ENCODE measurements at regions not wholly inside any gene's neighbourhood (a gene's known extent, or its start where the extent isn't known, plus 50 kb on each side); places are given as distances from the start of the nearest gene placed in this dataset.

DNA sequence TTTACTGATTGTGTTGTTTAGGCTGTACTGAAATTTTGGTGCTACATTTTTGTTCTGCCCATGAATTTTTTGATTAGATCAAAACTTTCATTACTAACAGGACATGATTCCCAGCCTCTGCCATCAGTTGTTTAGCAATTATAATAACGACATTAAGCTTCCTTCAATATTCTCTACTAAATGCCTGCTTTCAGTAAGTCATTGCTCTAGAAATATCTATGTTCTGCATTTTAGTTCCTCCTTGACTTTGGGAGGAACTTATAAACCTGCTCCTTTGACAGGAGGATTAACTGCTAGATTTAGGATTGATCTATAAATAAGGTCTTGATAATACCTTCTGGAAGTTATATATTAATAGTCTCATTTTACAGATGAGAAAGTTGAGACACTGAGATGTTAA lies 269.1 kb downstream of the RAP2B start:
- no peak overlapping the region for H2AFZ ChIP-seq (ENCODE audit: control insufficient read depth, low read length)
- no peaks in the 10 kb centered on the region for H3K9me3 ChIP-seq (ENCODE audit: control insufficient read depth, low read depth, low read length)
- no peak overlapping the region for H3K27ac ChIP-seq (ENCODE audit: control insufficient read depth, insufficient read depth, low read length)
- TF ChIP-seq EZH2 (IDR thresholded peaks at IDR 0.05; ENCODE audit: low read length) (no peak), CTCF (optimal IDR thresholded peaks at IDR 0.05 in 1 of 3, IDR thresholded peaks at IDR 0.05 in 1 of 3, conservative IDR thresholded peaks at IDR 0.05 in 1 of 3; ENCODE audit: extremely low read depth in 1 of 3, insufficient read depth in 2 of 3, low read length in 3 of 3) (no peak)
- FAIRE-seq = no peak
- no peak overlapping the region for H3K9ac ChIP-seq (ENCODE audit: control insufficient read depth, extremely low read depth, insufficient read depth, low read length)
- H3K4me1 ChIP-seq (ENCODE audit: control insufficient read depth, extremely low read depth, insufficient read depth, low read length) = no peaks in the 10 kb centered on the region
- H3K27me3 ChIP-seq (ENCODE audit: control insufficient read depth, extremely low read depth, insufficient read depth, low read length) = no peaks in the 10 kb centered on the region
- no peak for DNase-seq (ENCODE audit: low read depth, low spot score)
- no peaks in the 10 kb centered on the region for H3K79me2 ChIP-seq (ENCODE audit: control insufficient read depth, insufficient read depth, low read length)
- dilution Hi-C loops (cut with MboI; ENCODE audit: extremely low pct_ligation_motif_present, low sequenced_read_pairs) = no loop called here
- no peaks in the 10 kb centered on the region for H3K9me1 ChIP-seq (ENCODE audit: control insufficient read depth, extremely low read depth, insufficient read depth, low read length)
- H3K36me3 ChIP-seq (ENCODE audit: control insufficient read depth in 2 of 2, extremely low read depth in 1 of 2, insufficient read depth in 2 of 2, low read length in 2 of 2) = no peaks in the 10 kb centered on the region
- H4K20me1 ChIP-seq (ENCODE audit: control insufficient read depth, extremely low read depth, insufficient read depth, low read length) = no peaks in the 10 kb centered on the region
- no peak overlapping the region for H3K4me3 ChIP-seq (ENCODE audit: control insufficient read depth in 2 of 3, extremely low read depth in 1 of 3, insufficient read depth in 2 of 3, low read depth in 1 of 3, low read length in 3 of 3)
- H3K4me2 ChIP-seq (ENCODE audit: control insufficient read depth, extremely low read depth, insufficient read depth, low read depth, low read length) = no peak overlapping the region

DNA sequence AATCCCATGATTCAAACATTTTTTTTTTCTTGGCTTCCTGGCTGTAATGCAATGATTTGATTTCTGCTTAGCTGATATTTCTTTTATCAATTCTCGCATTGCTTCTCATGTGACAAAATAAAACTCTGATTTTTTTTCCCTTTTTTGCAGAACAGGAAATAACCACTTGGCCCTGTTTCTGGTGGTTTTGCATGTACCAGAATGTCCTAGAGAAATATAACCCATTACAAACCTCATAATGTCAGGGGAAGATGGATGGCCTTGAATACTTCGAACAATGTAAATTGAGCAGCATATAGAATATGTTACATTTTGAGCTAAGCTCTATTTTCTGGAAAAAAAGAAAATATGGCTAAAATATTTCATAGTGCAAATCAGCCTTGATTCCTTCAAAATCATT lies 275.6 kb downstream of the RAP2B start:
- no peak for TF ChIP-seq CTCF (optimal IDR thresholded peaks at IDR 0.05 in 1 of 3, IDR thresholded peaks at IDR 0.05 in 1 of 3, conservative IDR thresholded peaks at IDR 0.05 in 1 of 3; ENCODE audit: extremely low read depth in 1 of 3, insufficient read depth in 2 of 3, low read length in 3 of 3)
- no peak for TF ChIP-seq EZH2 (IDR thresholded peaks at IDR 0.05; ENCODE audit: low read length)
- Histone ChIP-seq H3K9ac (ENCODE audit: control insufficient read depth, extremely low read depth, insufficient read depth, low read length) (no peak overlapping the region), H3K4me2 (ENCODE audit: control insufficient read depth, extremely low read depth, insufficient read depth, low read depth, low read length) (no peak overlapping the region), H3K27ac (ENCODE audit: control insufficient read depth, insufficient read depth, low read length) (no peak overlapping the region), H3K36me3 (ENCODE audit: control insufficient read depth in 2 of 2, extremely low read depth in 1 of 2, insufficient read depth in 2 of 2, low read length in 2 of 2) (no peaks in the 10 kb centered on the region), H3K4me3 (ENCODE audit: control insufficient read depth in 2 of 3, extremely low read depth in 1 of 3, insufficient read depth in 2 of 3, low read depth in 1 of 3, low read length in 3 of 3) (no peak overlapping the region), H4K20me1 (ENCODE audit: control insufficient read depth, extremely low read depth, insufficient read depth, low read length) (no peaks in the 10 kb centered on the region), H3K9me3 (ENCODE audit: control insufficient read depth, low read depth, low read length) (no peaks in the 10 kb centered on the region), H3K27me3 (ENCODE audit: control insufficient read depth, extremely low read depth, insufficient read depth, low read length) (no peaks in the 10 kb centered on the region), H2AFZ (ENCODE audit: control insufficient read depth, low read length) (no peak overlapping the region), H3K9me1 (ENCODE audit: control insufficient read depth, extremely low read depth, insufficient read depth, low read length) (no peaks in the 10 kb centered on the region), H3K79me2 (ENCODE audit: control insufficient read depth, insufficient read depth, low read length) (no peaks in the 10 kb centered on the region), H3K4me1 (ENCODE audit: control insufficient read depth, extremely low read depth, insufficient read depth, low read length) (no peaks in the 10 kb centered on the region)
- FAIRE-seq (no peak), DNase-seq (ENCODE audit: low read depth, low spot score) (no peak)
- dilution Hi-C loops (cut with MboI; ENCODE audit: extremely low pct_ligation_motif_present, low sequenced_read_pairs) = no loop called here
